Ovary (tissue), 7 donors: ENCODE measurements at regions not wholly inside any gene's neighbourhood (a gene's known extent, or its start where the extent isn't known, plus 50 kb on each side); places are given as distances from the start of the nearest gene placed in this dataset.

ENCODE experiments used
- DNase-seq, 5 donors: peaks; one replicate each; pipeline ENCODE4 v3.0.0-alpha.2; 2019 to 2020
- H3K27ac ChIP-seq, 2 donors: fragments of 200-600 bp; one replicate each; pipeline versions ENCODE4 v1.5.1 to v1.8.0; 2019 to 2022
- H3K27me3 ChIP-seq: fragments of 200-600 bp; one replicate; pipeline ENCODE4 v1.8.0; 2022
- H3K36me3 ChIP-seq: fragments of 200-600 bp; sonication (generic); one replicate; pipeline ENCODE4 v1.5.1; 2019
- H3K4me1 ChIP-seq: one replicate; pipeline ENCODE4 v1.8.1; 2013; ENCODE audit warnings: mild to moderate bottlenecking, moderate library complexity; ENCODE audit not compliant: insufficient read depth
- H3K4me3 ChIP-seq: fragments of 200-600 bp; sonication (generic); one replicate; pipeline ENCODE4 v1.5.1; 2017
- H3K9me3 ChIP-seq, 2 donors: fragments of 200-600 bp in 1 of 2; sonication (generic) in 1 of 2; one replicate each; pipeline versions ENCODE4 v1.5.1 to v1.8.1; 2013 to 2019; ENCODE audit warnings: mild to moderate bottlenecking in 1 of 2, moderate library complexity in 1 of 2
- CTCF ChIP-seq, 3 donors: fragments of 450-650 bp in 2 of 3; fragments of 200-600 bp in 1 of 3; IDR thresholded peaks; one replicate each; pipeline versions ENCODE4 v1.5.1 to v1.8.0; 2016 to 2022; ENCODE audit warnings: antibody characterized with exemption in 3 of 3, mild to moderate bottlenecking in 1 of 3
- EP300 ChIP-seq: sonication (generic); formaldehyde crosslinking; IDR thresholded peaks from one replicate; pipeline ENCODE4 v1.6.1; 2017; ENCODE audit warnings: antibody characterized with exemption
- POLR2A ChIP-seq: fragments of 450-650 bp; IDR thresholded peaks from one replicate; pipeline ENCODE4 v1.6.1; 2017; ENCODE audit warnings: antibody characterized with exemption, mild to moderate bottlenecking, moderate library complexity
- WGBS, 3 donors: extraction: QIAGEN DNeasy Blood & Tissue Kit in 1 of 3; methylation state at CpG; one replicate each; pipeline versions ENCODE4 v1.1.5 to v1.1.7; 2013 to 2017; 5-methylcytosine and 5-hydroxymethylcytosine counted together
- intact Hi-C, 4 donors: fragments of 100-400 bp; cut with DNase I; formaldehyde crosslinking; loops; one replicate each; pipeline versions ENCODE4 v1.11.0 to v1.15.1; 2022 to 2023
- donor health status: DM: no; HTN: no; CAD: no; lungs with moderate emphysema.
- donor health status: DM: no; HTN: no; CAD: no.
- donor health status: Bipolar disorder and iron deficiency.
- donor health status: DM: no; HTN: no; CAD: no.
- donor health status: DM: yes; HTN: yes; CAD: no.

- Histone ChIP-seq H3K4me1 (no peaks in the 10 kb centered on the region), H3K4me3 (no peak overlapping the region), H3K9me3 (no peaks in the 10 kb centered on the region), H3K27me3 (no peaks in the 10 kb centered on the region), H3K27ac (no peak overlapping the region), H3K36me3 (no peaks in the 10 kb centered on the region)
- WGBS, 3 donors: 2 to 19% (median 10%) methylated on average over 1 of the region's 1 CpG
- no peak for TF ChIP-seq EP300
- no peak for DNase-seq
- intact Hi-C loops: no loop called here
Measured at GRCh38 chr10:62996516-62996915, 136.6 kb upstream of the NRBF2 start.

- no peak for DNase-seq
- H3K4me1 ChIP-seq: no peaks in the 10 kb centered on the region
- no peaks in the 10 kb centered on the region for H3K36me3 ChIP-seq
- H3K27me3 ChIP-seq: no peaks in the 10 kb centered on the region
- intact Hi-C loops: no loop called here
- H3K27ac ChIP-seq: no peak overlapping the region
- H3K9me3 ChIP-seq: no peaks in the 10 kb centered on the region
- no peak overlapping the region for H3K4me3 ChIP-seq
- TF ChIP-seq CTCF (IDR thresholded peaks at IDR 0.05): no peak
- TF ChIP-seq EP300: no peak
- TF ChIP-seq POLR2A: no peak
Measured at GRCh38 chr10:62993121-62993520, 140.0 kb upstream of the NRBF2 start.

GRCh38 chr10:62992145-62992721 is 140.9 kb upstream of the NRBF2 start:
- H3K27me3 ChIP-seq: no peaks in the 10 kb centered on the region
- H3K4me1 ChIP-seq: no peaks in the 10 kb centered on the region
- H3K36me3 ChIP-seq: no peaks in the 10 kb centered on the region
- DNase-seq: no peak
- intact Hi-C loops: no loop called here
- TF ChIP-seq EP300 (no peak), POLR2A (no peak), CTCF (IDR thresholded peaks at IDR 0.05) (no peak)
- 67 to 77% (median 70%) methylated on average over 9 of the region's 9 CpGs for WGBS, 3 donors
- no peak overlapping the region for H3K27ac ChIP-seq
- no peak overlapping the region for H3K4me3 ChIP-seq
- H3K9me3 ChIP-seq: no peaks in the 10 kb centered on the region

- TF ChIP-seq CTCF (IDR thresholded peaks at IDR 0.05): no peak
- TF ChIP-seq POLR2A: no peak
- TF ChIP-seq EP300: no peak
- H3K4me1 ChIP-seq: no peaks in the 10 kb centered on the region
- 63 to 85% (median 73%) methylated on average over 1 of the region's 1 CpG for WGBS, 3 donors
Measured at GRCh38 chr10:62990126-62990525, 143.0 kb upstream of the NRBF2 start.

GRCh38 chr10:62985807-62986600 is 147.1 kb upstream of the NRBF2 start:
- no peak for TF ChIP-seq EP300
- H3K9me3 ChIP-seq: no peaks in the 10 kb centered on the region
- H3K4me3 ChIP-seq: no peak overlapping the region
- no peaks in the 10 kb centered on the region for H3K27me3 ChIP-seq
- H3K4me1 ChIP-seq: no peaks in the 10 kb centered on the region
- H3K36me3 ChIP-seq: no peaks in the 10 kb centered on the region
- 85 to 92% (median 87%) methylated on average over 4 of the region's 4 CpGs for WGBS, 3 donors
- DNase-seq: no peak
- intact Hi-C loops: no loop called here
- no peak overlapping the region for H3K27ac ChIP-seq

More at GRCh38 chr10:62990126-62990525, 143.0 kb upstream of the NRBF2 start:
- no peaks in the 10 kb centered on the region for H3K27me3 ChIP-seq
- H3K4me3 ChIP-seq: no peak overlapping the region
- intact Hi-C loops: no loop called here
- H3K27ac ChIP-seq: no peak overlapping the region
- DNase-seq: no peak
- H3K36me3 ChIP-seq: no peaks in the 10 kb centered on the region
- no peaks in the 10 kb centered on the region for H3K9me3 ChIP-seq
